Endothelial cell (in vitro differentiated cells): ENCODE measurements at regions not wholly inside any gene's neighbourhood (a gene's known extent, or its start where the extent isn't known, plus 50 kb on each side); places are given as distances from the start of the nearest gene placed in this dataset.

Experiments used
- DNase-seq: peaks from one replicate; pipeline ENCODE4 v3.0.0; 2021; ENCODE audit warnings: low spot score
- H3K27ac Mint-ChIP-seq: one replicate; pipeline ENCODE4 v1.8.0; 2021; ENCODE audit warnings: mixed read lengths, inconsistent platforms; ENCODE audit not compliant: unreplicated experiment
- H3K27me3 Mint-ChIP-seq: one replicate; pipeline ENCODE4 v1.8.0; 2021; ENCODE audit warnings: mild to moderate bottlenecking, moderate library complexity, mixed read lengths, inconsistent platforms; ENCODE audit not compliant: unreplicated experiment
- H3K36me3 Mint-ChIP-seq: one replicate; pipeline ENCODE4 v1.8.0; 2021; ENCODE audit warnings: mild to moderate bottlenecking, low read depth, mixed read lengths, inconsistent platforms; ENCODE audit not compliant: unreplicated experiment
- H3K4me1 Mint-ChIP-seq: one replicate; pipeline ENCODE4 v1.8.0; 2021; ENCODE audit warnings: mild to moderate bottlenecking, mixed read lengths, inconsistent platforms; ENCODE audit not compliant: unreplicated experiment
- H3K4me3 Mint-ChIP-seq: one replicate; pipeline ENCODE4 v1.8.0; 2021; ENCODE audit warnings: mild to moderate bottlenecking, mixed read lengths, inconsistent platforms; ENCODE audit not compliant: unreplicated experiment
- H3K9me3 Mint-ChIP-seq: one replicate; pipeline ENCODE4 v1.8.0; 2021; ENCODE audit warnings: mixed read lengths, inconsistent platforms; ENCODE audit not compliant: unreplicated experiment
- CTCF ChIP-seq: fragments of 200-600 bp; sonication (generic); IDR thresholded peaks from one replicate; pipeline ENCODE4 v1.5.0; 2021; ENCODE audit warnings: antibody characterized with exemption; ENCODE audit not compliant: unreplicated experiment

GRCh38 chr22:34508797-34509196 lies 557.2 kb upstream of the ISX start:
- Mint-ChIP-seq H3K36me3 (peaks cover 6% of the 10 kb centered on the region), H3K4me3 (no peak overlapping the region), H3K4me1 (no peaks in the 10 kb centered on the region), H3K27me3 (peaks cover 3% of the 10 kb centered on the region), H3K27ac (no peak overlapping the region), H3K9me3 (peaks cover 28% of the 10 kb centered on the region)
- DNase-seq, result no peak
- no peak for TF ChIP-seq CTCF

GRCh38 chr22:34526681-34527080 lies 539.3 kb upstream of the ISX start:
- no peaks in the 10 kb centered on the region for H3K4me1 Mint-ChIP-seq

GRCh38 chr22:34534101-34534500 lies 531.9 kb upstream of the ISX start:
- TF ChIP-seq CTCF, result no peak
- peaks cover 38% of the 10 kb centered on the region for H3K9me3 Mint-ChIP-seq

More at GRCh38 chr22:34526681-34527080, 539.3 kb upstream of the ISX start:
- H3K27me3 Mint-ChIP-seq, result peaks cover 1% of the 10 kb centered on the region
- no peak for TF ChIP-seq CTCF
- H3K27ac Mint-ChIP-seq, result no peak overlapping the region
- no peak for DNase-seq
- no peaks in the 10 kb centered on the region for H3K9me3 Mint-ChIP-seq
- no peaks in the 10 kb centered on the region for H3K36me3 Mint-ChIP-seq
- no peak overlapping the region for H3K4me3 Mint-ChIP-seq

GRCh38 chr22:34567367-34567766 lies 498.6 kb upstream of the ISX start:
- Mint-ChIP-seq H3K27me3 (no peaks in the 10 kb centered on the region), H3K27ac (no peak overlapping the region), H3K36me3 (no peaks in the 10 kb centered on the region), H3K4me1 (no peaks in the 10 kb centered on the region), H3K4me3 (no peak overlapping the region), H3K9me3 (peaks cover 27% of the 10 kb centered on the region)
- TF ChIP-seq CTCF, result no peak
- no peak for DNase-seq

More at GRCh38 chr22:34534101-34534500, 531.9 kb upstream of the ISX start:
- DNase-seq, result no peak
- Mint-ChIP-seq H3K27ac (no peak overlapping the region), H3K4me1 (no peaks in the 10 kb centered on the region), H3K4me3 (no peak overlapping the region), H3K36me3 (peaks cover 20% of the 10 kb centered on the region), H3K27me3 (no peaks in the 10 kb centered on the region)

- Mint-ChIP-seq H3K27me3 (no peaks in the 10 kb centered on the region), H3K27ac (no peak overlapping the region), H3K4me3 (no peak overlapping the region), H3K4me1 (no peaks in the 10 kb centered on the region), H3K36me3 (no peaks in the 10 kb centered on the region), H3K9me3 (peaks cover 14% of the 10 kb centered on the region)
- no peak for DNase-seq
- TF ChIP-seq CTCF, result no peak
Measured at GRCh38 chr22:34570408-34570807, 495.6 kb upstream of the ISX start.
